SK-N-SH treated with all-trans-retinoic acid at 6 μM for 48 hours (cell line): ENCODE measurements at regions not wholly inside any gene's neighbourhood (a gene's known extent, or its start where the extent isn't known, plus 50 kb on each side); places are given as distances from the start of the nearest gene placed in this dataset.

ENCODE experiments used
- ATAC-seq: fragments of 200-7000 bp; cut with Tn5 transposase; 3 replicates; pipeline ENCODE4 v1.9.1; 2020; ENCODE audit warnings: mild to moderate bottlenecking, moderate library complexity
- ARNTL ChIP-seq: fragments of 450-650 bp; formaldehyde crosslinking; IDR thresholded peaks from 2 replicates; pipeline ENCODE4 v1.5.0; 2020; ENCODE audit warnings: low read depth, mild to moderate bottlenecking, moderate library complexity, borderline replicate concordance
- BACH2 ChIP-seq: fragments of 250-450 bp; sonication (Bioruptor Pico); IDR thresholded peaks from 2 replicates; pipeline ENCODE4 v1.9.0; 2021; ENCODE audit warnings: mild to moderate bottlenecking, borderline replicate concordance
- CSRNP3 ChIP-seq: fragments of 250-450 bp; sonication (Bioruptor Pico); IDR thresholded peaks from 2 replicates; pipeline ENCODE4 v1.5.1; 2021; ENCODE audit warnings: mild to moderate bottlenecking, moderate library complexity
- ESRRG ChIP-seq: fragments of 250-450 bp; sonication (Bioruptor Pico); IDR thresholded peaks from 2 replicates; pipeline ENCODE4 v1.6.1; 2021; ENCODE audit warnings: mild to moderate bottlenecking
- GLIS3 ChIP-seq: fragments of 250-450 bp; sonication (Bioruptor Pico); IDR thresholded peaks from 2 replicates; pipeline ENCODE4 v1.5.0; 2020; ENCODE audit warnings: mild to moderate bottlenecking, moderate library complexity
- ISL1 ChIP-seq: fragments of 250-450 bp; sonication (Bioruptor Pico); IDR thresholded peaks from 2 replicates; pipeline ENCODE4 v2.1.2; 2022; ENCODE audit warnings: mild to moderate bottlenecking, moderate library complexity
- OSR1 ChIP-seq: fragments of 250-450 bp; sonication (Bioruptor Pico); IDR thresholded peaks from 2 replicates; pipeline ENCODE4 v1.8.0; 2022; ENCODE audit warnings: moderate library complexity, mild to moderate bottlenecking, inconsistent platforms
- POU6F1 ChIP-seq: fragments of 250-450 bp; sonication (Bioruptor Pico); IDR thresholded peaks from 2 replicates; pipeline ENCODE4 v1.8.0; 2021; ENCODE audit warnings: low read depth, mild to moderate bottlenecking, moderate library complexity, borderline replicate concordance
- PPARA ChIP-seq: fragments of 250-450 bp; sonication (Bioruptor Pico); IDR thresholded peaks from 2 replicates; pipeline ENCODE4 v1.5.0; 2020; ENCODE audit warnings: mild to moderate bottlenecking, borderline replicate concordance
- RARB ChIP-seq: fragments of 250-450 bp; sonication (Bioruptor Pico); IDR thresholded peaks from 2 replicates; pipeline ENCODE4 v1.8.0; 2021; ENCODE audit warnings: mild to moderate bottlenecking, moderate library complexity
- SNAI2 ChIP-seq: fragments of 250-450 bp; sonication (Bioruptor Pico); IDR thresholded peaks from 2 replicates; pipeline ENCODE4 v1.5.0; 2020; ENCODE audit warnings: mild to moderate bottlenecking, moderate library complexity
- TCF4 ChIP-seq: fragments of 250-450 bp; sonication (Bioruptor Pico); IDR thresholded peaks from 2 replicates; pipeline ENCODE4 v1.8.0; 2021; ENCODE audit warnings: mild to moderate bottlenecking, moderate library complexity, borderline replicate concordance
- TOX ChIP-seq: fragments of 250-450 bp; sonication (Bioruptor Pico); IDR thresholded peaks from 2 replicates; pipeline ENCODE4 v1.8.0; 2021; ENCODE audit warnings: mild to moderate bottlenecking, moderate library complexity, borderline replicate concordance
- ZC3H10 ChIP-seq: fragments of 250-450 bp; sonication (Bioruptor Pico); IDR thresholded peaks from 2 replicates; pipeline ENCODE4 v1.5.1; 2021; ENCODE audit warnings: mild to moderate bottlenecking, moderate library complexity
- ZFP3 ChIP-seq: fragments of 250-450 bp; sonication (Bioruptor Pico); IDR thresholded peaks from 2 replicates; pipeline ENCODE4 v1.5.0; 2020; ENCODE audit warnings: mild to moderate bottlenecking, moderate library complexity
- ZFP30 ChIP-seq: fragments of 450-650 bp; formaldehyde crosslinking; IDR thresholded peaks from 2 replicates; pipeline ENCODE4 v1.5.0; 2022; ENCODE audit warnings: mild to moderate bottlenecking, moderate library complexity
- ZNF8 ChIP-seq: fragments of 450-650 bp; formaldehyde crosslinking; IDR thresholded peaks from 2 replicates; pipeline ENCODE4 v1.5.0; 2020; ENCODE audit warnings: mild to moderate bottlenecking, moderate library complexity
- TF ChIP-seq, protein P1 (sequence below): fragments of 250-450 bp; sonication (Bioruptor Pico); IDR thresholded peaks from 2 replicates; pipeline ENCODE4 v1.8.0; 2020; ENCODE audit warnings: mild to moderate bottlenecking, moderate library complexity, borderline replicate concordance
- TF ChIP-seq, protein P2 (sequence below): fragments of 250-450 bp; sonication (Bioruptor Pico); IDR thresholded peaks from 2 replicates; pipeline ENCODE4 v1.5.1; 2020; ENCODE audit warnings: low read depth, mild to moderate bottlenecking, moderate library complexity
- TF ChIP-seq, protein P3 (sequence below): fragments of 250-450 bp; sonication (Bioruptor Pico); IDR thresholded peaks from 2 replicates; pipeline ENCODE4 v1.5.0; 2020; ENCODE audit warnings: mild to moderate bottlenecking, moderate library complexity

GRCh38 chr2:209230560-209230959 is 193.3 kb upstream of the MAP2 start:
- TF ChIP-seq PPARA (no peak), ISL1 (no peak), TCF4 (CRISPR knock-in tag) (no peak), ESRRG (CRISPR knock-in tag) (no peak), ZC3H10 (no peak)
- TF ChIP-seq, protein P1, sequence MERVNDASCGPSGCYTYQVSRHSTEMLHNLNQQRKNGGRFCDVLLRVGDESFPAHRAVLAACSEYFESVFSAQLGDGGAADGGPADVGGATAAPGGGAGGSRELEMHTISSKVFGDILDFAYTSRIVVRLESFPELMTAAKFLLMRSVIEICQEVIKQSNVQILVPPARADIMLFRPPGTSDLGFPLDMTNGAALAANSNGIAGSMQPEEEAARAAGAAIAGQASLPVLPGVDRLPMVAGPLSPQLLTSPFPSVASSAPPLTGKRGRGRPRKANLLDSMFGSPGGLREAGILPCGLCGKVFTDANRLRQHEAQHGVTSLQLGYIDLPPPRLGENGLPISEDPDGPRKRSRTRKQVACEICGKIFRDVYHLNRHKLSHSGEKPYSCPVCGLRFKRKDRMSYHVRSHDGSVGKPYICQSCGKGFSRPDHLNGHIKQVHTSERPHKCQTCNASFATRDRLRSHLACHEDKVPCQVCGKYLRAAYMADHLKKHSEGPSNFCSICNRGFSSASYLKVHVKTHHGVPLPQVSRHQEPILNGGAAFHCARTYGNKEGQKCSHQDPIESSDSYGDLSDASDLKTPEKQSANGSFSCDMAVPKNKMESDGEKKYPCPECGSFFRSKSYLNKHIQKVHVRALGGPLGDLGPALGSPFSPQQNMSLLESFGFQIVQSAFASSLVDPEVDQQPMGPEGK, result no peak
- TF ChIP-seq, protein P2, sequence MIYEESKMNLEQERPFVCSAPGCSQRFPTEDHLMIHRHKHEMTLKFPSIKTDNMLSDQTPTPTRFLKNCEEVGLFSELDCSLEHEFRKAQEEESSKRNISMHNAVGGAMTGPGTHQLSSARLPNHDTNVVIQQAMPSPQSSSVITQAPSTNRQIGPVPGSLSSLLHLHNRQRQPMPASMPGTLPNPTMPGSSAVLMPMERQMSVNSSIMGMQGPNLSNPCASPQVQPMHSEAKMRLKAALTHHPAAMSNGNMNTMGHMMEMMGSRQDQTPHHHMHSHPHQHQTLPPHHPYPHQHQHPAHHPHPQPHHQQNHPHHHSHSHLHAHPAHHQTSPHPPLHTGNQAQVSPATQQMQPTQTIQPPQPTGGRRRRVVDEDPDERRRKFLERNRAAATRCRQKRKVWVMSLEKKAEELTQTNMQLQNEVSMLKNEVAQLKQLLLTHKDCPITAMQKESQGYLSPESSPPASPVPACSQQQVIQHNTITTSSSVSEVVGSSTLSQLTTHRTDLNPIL, result no peak
- no peak for ATAC-seq

GRCh38 chr2:209236377-209236776 is 187.5 kb upstream of the MAP2 start:
- ATAC-seq, result no peak; the same call in 2 of the 3 replicates
- TF ChIP-seq PPARA, result no peak
- TF ChIP-seq ESRRG (CRISPR knock-in tag), result no peak
- TF ChIP-seq RARB (CRISPR knock-in tag), result no peak
- TF ChIP-seq OSR1 (CRISPR knock-in tag), result no peak
- TF ChIP-seq GLIS3 (CRISPR knock-in tag), result no peak
- TF ChIP-seq, protein P1, result no peak
- no peak for TF ChIP-seq TCF4 (CRISPR knock-in tag)

DNA sequence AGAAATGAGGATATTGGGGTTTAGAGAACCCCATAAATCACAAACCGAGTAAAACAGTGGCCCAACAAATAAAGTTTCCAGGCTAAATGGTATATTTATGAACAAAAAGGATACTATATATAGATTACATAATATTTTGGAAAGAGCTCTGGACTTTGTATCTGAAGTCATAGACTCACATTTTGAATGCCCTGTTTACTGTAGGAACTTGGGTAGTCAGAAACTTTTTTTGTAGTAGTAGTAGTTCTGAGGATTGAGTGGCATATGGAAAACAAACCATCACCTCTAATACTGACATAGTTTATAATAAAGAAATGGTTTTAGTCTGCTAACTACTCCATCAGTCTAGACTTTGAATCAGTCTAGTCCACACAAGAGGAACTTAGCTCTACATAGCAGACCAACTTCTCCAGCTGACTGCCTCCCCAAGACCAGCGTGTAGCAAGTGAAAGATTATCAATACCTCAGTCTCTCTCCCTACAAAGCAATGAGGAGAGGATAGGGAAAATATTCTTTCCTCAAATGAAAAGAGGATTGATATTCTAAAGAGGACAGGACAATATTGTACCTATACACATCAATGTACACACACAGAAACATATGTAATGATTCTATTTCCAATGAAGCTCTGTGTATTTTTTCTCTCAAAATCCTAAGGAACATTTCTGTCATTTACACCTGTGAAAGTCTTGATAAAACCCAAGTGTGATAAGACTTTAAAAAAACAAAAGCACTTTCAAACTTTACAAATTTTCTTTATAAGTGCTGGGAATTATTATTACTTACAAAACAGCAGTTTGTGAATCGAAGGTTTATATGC is 184.9 kb upstream of the MAP2 start:
- TF ChIP-seq CSRNP3 (CRISPR knock-in tag) (no peak), PPARA (no peak), BACH2 (CRISPR knock-in tag) (no peak), SNAI2 (no peak), POU6F1 (no peak), ISL1 (no peak), TOX (no peak), ZNF8 (no peak), GLIS3 (CRISPR knock-in tag) (no peak), ZC3H10 (no peak), ZFP3 (CRISPR knock-in tag) (no peak), ARNTL (CRISPR knock-in tag) (no peak), RARB (CRISPR knock-in tag) (no peak), ZFP30 (no peak)
- TF ChIP-seq, protein P2, result no peak
- TF ChIP-seq, protein P3, sequence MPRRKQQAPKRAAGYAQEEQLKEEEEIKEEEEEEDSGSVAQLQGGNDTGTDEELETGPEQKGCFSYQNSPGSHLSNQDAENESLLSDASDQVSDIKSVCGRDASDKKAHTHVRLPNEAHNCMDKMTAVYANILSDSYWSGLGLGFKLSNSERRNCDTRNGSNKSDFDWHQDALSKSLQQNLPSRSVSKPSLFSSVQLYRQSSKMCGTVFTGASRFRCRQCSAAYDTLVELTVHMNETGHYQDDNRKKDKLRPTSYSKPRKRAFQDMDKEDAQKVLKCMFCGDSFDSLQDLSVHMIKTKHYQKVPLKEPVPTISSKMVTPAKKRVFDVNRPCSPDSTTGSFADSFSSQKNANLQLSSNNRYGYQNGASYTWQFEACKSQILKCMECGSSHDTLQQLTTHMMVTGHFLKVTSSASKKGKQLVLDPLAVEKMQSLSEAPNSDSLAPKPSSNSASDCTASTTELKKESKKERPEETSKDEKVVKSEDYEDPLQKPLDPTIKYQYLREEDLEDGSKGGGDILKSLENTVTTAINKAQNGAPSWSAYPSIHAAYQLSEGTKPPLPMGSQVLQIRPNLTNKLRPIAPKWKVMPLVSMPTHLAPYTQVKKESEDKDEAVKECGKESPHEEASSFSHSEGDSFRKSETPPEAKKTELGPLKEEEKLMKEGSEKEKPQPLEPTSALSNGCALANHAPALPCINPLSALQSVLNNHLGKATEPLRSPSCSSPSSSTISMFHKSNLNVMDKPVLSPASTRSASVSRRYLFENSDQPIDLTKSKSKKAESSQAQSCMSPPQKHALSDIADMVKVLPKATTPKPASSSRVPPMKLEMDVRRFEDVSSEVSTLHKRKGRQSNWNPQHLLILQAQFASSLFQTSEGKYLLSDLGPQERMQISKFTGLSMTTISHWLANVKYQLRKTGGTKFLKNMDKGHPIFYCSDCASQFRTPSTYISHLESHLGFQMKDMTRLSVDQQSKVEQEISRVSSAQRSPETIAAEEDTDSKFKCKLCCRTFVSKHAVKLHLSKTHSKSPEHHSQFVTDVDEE, result no peak
- no peak for ATAC-seq
